ENCODE measurements at regions not wholly inside any gene's neighbourhood (a gene's known extent, or its start where the extent isn't known, plus 50 kb on each side); places are given as distances from the start of the nearest gene placed in this dataset.
"Not testable (repeated sequence)": the region's sequence is repeated elsewhere in the genome, so short reads cannot be mapped to it uniquely, and the experiment has no call there.

DNA sequence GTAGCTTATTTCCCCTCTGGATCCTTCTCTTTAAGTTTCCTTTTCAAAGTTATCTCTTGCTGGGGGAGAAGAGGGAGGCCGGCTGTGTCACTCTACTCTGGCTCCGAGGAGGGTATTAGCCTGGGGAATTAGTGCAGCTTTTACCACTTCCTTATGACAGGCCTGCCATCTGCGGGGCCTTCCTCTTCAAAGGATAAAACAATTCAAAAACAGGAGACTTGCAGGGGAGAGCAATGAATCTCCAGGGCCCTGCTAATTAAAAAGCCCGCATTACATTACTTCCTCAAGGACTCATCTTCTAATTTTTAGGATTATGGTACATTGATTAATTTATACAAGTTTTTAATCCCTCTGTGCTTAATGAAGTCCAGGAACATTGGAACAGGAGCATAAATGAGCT lies 190.9 kb upstream of the CDH5 start:
- DNase-seq (ENCODE audit: low spot score): peak; percentile 28

DNA sequence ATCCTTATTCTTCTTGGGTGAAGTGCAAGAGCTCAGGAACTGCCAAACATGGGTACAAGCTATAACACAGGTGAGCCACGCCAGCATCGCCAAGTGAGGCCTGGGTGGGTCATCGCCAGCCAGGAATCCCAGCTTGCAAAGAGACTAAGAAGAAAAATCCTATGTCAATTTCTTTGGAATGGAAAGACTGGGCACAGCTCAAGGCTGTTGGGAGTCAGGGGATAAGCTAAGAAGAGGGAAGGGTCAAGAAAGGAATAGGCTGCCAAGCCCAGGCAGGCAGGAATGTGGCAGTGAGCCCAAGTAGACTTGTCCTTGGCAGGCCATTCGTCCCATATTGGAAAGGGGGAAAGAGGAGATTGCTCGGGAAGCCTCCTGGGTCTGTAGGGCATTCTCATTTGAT lies 191.4 kb upstream of the CDH5 start:
- DNase-seq (ENCODE audit: low spot score): no peak

DNA sequence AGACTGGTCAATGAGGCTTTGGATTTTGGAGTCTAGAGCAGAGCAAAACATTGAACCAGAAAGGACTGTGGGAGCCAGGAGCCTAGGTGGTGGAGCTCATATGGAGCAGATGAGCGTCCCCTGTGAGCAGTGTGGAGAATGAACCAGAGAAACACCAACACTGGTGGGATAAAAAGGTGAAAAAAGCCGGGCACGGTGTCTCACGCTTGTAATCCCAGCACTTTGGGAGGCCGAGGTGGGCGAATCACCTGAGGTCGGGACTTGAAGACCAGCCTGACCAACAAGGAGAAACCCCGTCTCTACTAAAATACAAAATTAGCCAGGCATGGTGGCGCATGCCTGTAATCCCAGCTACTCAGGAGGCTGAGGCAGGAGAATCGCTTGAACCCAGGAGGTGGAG lies 192.7 kb upstream of the CDH5 start:
- not testable (repeated sequence) for DNase-seq (ENCODE audit: low spot score)

DNA sequence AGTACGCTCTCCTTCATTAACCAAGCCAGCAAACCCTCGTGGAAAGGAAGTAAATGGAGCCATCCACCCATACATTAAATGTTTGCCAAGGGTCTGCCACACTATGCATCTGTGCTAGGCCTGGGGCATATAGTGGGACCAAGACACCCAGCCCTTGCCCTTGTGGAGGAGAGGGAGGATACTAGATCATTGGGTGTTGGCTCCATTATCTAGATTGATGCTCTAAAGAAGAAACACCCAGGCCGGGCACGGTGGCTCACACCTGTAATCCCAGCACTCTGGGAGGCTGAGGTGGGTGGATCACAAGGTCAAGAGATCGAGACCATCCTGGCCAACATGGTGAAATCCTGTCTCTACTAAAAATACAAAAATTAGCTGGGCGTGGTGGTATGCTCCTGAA lies 193.3 kb upstream of the CDH5 start:
- DNase-seq (ENCODE audit: low spot score): not testable (repeated sequence)

DNA sequence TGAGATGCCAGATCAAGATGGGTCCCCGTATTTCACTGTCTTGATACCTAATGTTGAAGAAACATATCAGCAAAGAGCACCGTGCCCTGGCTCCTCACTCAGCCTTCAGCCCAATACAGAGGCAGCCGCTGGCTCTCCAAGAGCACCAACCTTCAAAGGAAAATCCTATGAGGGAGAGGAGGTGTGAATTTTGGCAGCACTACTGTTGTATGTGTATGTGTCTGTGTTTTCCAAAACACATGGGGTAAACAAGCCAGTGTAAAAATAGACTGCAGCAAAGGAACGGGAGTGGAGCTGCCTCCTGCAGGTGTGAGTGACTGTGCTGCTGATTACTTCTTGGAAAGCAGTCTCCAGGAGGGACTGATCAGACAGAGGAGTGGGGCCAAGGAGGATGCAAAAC lies 194.0 kb upstream of the CDH5 start:
- no peak for DNase-seq (ENCODE audit: low spot score)

DNA sequence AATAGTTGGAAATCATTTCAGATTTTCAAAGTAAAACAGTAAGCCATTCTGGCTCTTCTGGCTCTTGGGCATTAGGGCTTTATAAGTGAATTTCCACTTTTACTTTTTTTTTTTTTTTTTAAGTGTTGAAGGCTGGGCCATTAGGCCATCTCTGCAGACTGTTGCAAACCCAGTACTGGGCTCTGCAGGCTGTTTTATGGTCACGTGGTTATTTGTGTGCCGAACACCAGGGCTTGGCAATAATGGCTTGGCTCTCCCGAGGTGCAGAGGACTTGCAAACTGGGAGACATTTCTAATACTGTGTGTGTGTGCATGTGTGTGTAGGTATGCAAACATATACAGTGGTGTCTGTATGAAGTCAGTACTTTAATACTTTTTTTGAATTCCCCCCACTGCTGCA lies 194.9 kb upstream of the CDH5 start:
- DNase-seq (ENCODE audit: low spot score): no peak

DNA sequence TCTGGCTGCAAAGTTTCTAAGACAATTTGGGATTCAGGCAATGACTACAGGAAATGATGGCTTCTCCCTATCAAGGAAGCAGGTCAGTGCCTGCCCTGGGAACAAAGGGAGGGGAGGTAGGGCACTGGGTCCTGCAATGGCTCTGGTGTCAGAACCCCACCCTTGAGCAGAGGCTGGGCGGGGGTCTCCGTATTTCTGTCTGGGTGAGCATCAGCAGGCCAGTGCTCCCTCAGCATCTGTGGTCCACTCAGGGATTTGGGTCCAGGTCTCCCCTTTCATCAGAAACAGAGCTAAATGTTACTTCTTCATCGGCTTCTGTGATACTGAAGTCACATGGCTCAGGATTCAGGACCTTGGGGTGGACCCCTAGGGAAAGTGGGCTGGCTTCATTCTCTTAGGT lies 195.5 kb upstream of the CDH5 start:
- DNase-seq (ENCODE audit: low spot score): no peak

DNA sequence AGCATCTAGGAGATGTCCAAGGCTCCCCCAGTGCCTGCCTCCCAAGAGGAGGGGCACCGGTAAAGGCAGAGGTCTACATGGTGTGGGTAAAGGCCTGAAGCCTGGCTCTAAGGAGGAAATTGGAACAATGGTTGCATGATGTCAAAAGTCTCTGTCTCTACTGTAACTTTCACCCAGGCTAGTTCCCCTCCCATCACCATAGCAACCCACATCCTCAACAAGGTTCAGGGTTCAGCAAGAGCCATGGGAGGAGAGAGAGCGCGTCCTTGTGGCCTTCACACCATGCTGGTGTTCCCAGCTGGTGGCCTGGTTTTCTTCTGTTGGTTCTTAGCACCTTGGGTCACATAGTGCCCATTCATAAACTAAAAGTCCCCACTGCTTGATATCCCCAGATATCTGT lies 196.7 kb upstream of the CDH5 start:
- no peak for DNase-seq (ENCODE audit: low spot score)

DNA sequence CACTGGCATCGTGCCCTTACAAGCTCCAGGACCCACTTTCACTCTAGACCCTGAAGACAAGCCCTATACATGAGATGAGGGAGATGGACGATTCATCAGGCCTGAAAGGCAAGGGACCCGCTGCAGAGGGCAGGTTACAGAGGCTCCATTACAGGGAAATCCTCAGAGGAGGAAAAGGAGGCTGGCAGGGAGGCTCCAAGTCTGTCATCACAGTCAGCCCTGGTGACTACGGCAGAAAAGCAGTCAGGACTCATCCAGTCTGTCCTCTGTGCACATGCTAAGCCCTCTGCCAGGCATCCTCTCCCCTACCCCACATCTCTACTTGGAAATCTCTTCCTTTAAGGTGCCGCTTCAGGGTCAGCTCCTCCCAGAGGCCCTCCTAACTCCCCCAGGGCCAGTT lies 197.7 kb upstream of the CDH5 start:
- no peak for DNase-seq (ENCODE audit: low spot score)

DNA sequence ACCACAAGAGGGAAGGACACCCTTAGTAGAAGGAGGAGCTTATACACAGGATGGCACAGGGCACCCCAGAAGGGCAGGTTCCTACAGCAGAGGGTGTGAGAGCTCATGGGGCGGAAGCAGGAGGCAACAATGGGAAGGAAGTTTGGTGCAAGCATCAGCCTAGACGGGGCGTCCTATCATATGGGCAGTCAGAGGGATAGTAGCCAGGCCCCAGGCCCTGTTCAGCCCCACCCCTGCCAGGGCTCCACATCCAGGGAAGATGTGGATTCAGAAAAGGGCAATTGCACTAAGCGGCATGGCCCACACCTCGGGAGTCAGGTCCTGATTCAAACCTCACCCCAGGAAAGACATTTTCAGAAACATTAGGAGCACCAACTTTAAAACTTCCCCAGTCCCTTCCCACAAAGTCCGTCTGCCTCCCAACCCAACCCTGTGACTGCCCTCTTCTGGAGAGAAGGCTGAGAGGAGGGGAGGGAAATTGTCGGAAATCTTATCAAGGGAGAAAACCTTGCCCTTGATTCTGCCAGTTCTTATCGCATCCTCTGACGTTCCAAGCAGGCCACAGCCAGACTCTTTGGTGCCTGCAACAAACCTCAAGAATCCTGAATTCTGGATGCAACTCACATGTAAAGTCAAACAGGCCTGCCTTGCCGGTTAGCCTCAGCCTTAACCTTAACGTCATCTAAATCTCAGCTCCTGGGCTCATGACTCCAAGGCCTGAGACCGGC lies 198.8 kb upstream of the CDH5 start:
- DNase-seq (ENCODE audit: low spot score): peak; percentile 94

DNA sequence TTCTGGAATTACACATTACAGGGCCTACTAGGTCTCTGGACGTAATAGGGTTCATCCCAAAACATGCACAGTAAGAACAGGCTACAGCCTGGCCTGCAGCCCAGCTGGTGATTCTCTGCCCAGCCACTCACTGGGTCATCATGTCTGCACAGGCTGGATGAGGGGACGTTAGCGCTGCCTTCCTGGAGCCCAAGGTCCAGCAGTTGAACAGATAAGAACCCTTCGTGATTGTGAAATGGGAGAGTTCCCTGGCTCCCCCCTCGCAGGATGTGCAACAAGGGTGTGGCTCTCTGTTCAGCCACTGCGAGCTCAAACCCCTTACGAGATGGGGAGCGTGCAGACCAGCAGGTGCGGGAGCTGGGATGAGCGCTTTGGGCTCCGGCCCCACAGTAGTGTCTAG lies 200.0 kb upstream of the CDH5 start:
- no peak for DNase-seq (ENCODE audit: low spot score)

DNA sequence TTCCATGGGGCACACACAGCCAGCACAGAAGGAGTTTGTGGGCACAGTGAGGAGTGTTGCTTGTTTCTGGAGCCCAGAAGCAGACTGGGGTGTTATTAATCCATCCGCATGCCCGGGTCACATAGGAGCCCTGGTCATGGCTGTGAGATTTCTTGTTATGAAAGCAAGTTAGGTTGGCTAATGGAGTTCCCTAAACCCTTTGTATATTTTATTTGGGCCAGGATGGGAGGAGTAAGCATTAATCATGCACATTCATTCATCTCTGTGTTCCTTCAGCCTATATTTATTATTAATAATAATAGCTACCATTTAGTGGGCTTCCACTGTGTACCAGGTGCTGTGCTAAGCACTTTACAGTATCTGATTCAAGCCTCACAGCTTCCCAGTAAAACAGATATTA lies 200.6 kb upstream of the CDH5 start:
- no peak for DNase-seq (ENCODE audit: low spot score)

DNA sequence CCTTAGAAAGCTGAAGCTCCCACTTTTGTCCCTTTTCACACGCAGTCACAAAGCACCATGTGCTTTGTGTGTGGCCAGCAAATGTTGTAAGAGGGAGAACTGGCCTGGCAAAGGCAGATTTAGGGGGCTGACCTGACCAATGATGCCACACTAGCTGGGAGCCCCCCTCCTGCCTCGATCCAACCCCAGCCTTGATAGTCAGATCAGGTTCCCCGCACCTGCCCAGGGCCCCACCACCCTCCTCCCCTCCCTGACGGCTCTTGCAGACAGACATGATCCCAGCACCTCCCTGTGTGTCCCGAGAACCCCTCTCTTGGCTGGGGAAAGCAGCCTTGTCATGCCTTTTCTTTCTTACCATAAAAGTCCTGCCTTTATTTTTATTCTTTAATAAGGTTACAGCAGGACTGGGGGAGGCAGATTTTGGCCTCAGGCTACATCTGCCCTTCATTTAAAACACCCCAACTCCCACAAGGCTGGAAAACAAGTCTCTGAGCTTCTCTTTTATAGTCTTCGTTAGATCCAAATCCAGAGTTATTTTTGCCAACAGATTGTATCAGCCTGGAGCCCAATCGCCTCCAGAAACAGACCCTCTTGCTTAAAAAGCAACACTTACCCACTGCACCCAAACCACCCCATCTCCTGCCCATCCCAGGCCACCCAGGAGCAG lies 201.8 kb upstream of the CDH5 start:
- no peak for DNase-seq (ENCODE audit: low spot score)

DNA sequence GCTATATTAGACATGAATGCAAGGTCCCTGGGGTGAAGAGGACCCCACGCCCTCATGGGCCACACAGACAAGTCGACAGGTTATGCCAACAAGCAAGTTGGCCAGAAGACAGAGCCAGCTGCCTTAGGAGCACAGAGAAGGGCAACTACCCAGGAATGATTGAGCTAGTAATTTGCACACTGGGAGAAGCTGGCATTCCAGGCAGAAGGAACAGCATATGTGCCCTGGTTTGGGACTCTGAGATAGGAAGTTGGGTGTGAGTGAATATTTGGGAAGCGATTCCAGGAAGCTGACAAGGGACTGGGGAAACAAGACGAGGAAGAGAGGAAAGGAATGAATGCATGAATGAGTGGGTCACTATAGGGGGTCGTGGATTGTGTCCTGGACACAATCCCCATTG lies 203.7 kb upstream of the CDH5 start:
- no peak for DNase-seq (ENCODE audit: low spot score)

DNA sequence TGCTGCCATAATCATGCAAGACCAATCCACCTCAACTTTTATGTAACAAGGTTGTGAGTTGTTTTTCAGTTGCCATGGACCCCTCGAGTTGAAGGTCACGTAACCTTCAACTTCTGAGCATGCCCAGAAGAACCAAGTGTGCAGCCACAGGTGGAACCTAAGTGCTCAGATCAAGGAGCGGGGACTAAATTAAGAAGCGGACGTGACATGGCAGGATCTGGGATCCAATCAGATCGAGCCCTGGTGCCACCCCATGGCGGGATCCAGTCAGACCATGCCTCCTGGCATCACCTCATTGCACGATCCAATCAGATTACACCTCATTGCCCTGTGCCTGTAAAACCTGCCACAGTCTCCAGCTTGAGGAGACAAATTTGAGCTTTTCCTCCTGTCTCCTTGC lies 204.5 kb upstream of the CDH5 start:
- no peak for DNase-seq (ENCODE audit: low spot score)

DNA sequence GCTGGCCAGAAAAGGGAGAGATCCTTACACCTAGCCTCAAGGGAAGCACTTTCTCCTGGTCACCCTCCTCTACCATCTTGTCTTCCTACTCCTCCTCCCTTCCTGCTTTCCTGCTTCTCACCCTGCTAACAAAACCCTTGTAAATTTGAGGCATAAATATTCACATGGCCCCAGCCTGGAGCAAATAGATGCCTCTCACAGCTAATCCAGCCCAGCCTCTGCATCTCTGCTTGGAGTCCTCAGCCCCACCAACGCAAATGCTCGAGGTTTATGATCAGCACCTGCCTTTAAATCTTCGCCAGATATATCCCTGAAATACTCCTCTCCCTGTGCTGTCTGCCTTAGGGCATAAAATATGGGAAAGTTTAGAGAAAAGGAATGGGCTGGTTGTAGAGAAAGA lies 205.2 kb upstream of the CDH5 start:
- no peak for DNase-seq (ENCODE audit: low spot score)

DNA sequence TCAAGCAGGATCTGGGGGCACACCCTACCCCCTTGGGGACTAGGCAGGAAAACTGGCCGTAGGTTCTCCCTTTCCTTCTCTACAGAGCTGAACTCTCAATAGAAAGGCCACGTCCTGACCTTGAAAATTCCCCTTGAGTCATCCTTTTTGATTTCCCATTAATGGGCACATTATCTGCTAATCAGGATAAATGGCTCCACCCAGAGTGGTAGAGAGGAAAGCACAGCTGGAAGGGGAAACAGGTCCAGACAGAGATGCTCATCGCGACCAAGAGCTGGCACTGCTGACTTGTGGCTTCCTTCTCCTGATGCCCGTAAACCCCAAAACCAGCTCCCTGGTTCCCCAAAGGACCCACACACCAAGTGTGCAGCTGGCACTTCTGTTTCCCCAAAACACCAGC lies 206.5 kb upstream of the CDH5 start:
- DNase-seq (ENCODE audit: low spot score): no peak

DNA sequence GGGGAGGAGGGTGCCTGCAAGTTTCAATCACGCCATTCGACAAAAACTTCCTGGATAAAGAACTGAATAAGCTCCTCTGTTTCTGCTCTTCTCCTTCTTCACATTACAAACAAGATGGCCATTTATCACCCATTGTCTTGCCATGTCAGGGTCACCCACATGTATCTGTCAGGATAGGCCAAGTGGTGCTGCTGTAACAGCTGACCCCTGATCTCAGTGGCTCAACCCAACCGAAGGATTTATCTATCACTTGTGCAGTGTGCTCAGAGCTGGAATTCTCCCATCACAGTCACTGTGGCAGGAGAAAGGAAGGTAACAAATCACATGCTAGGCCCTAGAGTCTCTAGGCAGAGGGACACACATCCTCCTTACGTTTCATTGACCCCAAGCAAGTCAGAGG lies 210.0 kb upstream of the CDH5 start:
- no peak for DNase-seq (ENCODE audit: low spot score)

DNA sequence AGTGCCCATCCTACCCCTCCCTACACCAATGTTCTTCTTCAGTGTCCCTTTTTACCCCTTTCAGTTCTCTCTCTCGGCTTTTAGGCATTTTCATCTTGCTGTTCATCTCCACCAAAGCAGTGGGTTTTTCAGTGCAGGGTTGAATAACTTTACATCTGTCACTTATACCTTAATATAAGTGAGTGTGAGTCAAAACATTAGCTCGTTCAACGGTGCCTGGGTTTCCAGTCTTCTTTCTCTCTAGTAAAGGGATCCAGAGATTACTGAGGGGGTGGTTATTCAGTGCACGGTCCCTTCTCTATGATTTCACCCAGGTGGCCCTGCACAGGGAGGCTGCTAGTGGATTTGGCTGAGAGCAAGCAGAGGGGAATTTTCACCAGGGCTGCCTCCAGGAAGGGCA lies 210.6 kb upstream of the CDH5 start:
- DNase-seq (ENCODE audit: low spot score): no peak

DNA sequence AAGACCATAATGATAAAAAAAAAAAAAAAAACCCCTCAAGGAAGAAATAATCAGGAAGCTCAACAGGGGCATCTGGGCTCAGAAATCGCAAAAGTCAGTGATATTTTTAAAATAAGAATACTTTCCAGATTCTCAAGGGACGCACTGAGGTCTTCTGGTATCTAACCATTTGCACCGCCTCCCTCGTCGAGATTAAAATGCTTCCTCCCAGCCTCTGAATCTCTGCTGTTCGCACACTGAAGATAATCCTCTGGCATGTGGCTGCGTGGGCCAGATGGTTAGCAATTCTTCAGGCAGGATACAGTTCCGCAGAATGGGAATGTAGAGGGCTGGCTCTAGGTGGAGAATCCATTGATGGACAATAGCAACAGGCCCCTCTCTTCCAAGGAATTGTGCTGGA lies 211.7 kb upstream of the CDH5 start:
- peak; percentile 89 for DNase-seq (ENCODE audit: low spot score)

DNA sequence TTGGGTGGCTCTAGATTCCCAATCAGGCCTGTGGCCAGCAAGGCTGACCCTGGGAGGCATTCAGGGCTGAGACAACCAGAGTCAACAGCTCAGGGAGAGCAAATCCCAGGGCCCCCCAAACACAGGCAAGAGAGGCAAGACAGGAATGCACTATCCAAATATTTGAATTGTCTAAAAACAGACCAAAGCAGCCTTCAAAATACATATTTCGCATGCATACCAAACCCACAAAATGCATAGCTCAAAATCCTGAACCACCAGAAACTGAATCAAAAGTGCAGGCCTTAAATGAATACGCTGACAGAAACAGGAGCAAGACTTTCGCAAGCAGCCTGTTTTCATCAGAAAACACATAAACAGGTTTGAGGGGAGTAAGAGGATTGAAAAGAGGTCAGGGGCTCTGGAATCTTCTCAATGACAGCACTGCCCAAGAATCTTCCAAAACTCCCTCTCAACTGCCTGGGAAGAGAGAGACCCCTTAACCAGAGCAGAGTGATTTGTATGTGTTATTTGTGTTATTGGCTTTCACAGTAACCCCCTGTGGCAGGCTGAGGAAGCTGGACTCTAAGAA lies 213.6 kb upstream of the CDH5 start:
- peak; percentile 85 for DNase-seq (ENCODE audit: low spot score)

DNA sequence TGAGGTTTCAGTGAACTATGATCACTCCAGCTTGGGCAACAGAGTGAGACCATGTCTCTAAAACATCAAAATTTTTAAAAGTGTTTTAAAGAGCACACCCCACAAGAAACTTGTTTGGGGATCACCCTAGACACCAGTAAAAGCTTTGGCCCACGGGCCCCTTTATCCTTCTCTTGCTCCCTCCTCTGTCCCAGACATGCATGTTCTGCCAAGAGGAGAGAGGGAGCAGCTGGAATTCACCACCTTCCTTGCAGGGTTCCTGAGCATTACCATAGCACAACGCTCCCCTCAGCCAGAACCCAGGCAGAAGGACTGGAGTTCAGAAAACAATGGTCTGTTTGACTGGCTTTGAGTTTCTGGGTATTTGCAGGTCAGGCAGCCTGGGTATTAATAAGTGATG lies 214.3 kb upstream of the CDH5 start:
- no peak for DNase-seq (ENCODE audit: low spot score)

DNA sequence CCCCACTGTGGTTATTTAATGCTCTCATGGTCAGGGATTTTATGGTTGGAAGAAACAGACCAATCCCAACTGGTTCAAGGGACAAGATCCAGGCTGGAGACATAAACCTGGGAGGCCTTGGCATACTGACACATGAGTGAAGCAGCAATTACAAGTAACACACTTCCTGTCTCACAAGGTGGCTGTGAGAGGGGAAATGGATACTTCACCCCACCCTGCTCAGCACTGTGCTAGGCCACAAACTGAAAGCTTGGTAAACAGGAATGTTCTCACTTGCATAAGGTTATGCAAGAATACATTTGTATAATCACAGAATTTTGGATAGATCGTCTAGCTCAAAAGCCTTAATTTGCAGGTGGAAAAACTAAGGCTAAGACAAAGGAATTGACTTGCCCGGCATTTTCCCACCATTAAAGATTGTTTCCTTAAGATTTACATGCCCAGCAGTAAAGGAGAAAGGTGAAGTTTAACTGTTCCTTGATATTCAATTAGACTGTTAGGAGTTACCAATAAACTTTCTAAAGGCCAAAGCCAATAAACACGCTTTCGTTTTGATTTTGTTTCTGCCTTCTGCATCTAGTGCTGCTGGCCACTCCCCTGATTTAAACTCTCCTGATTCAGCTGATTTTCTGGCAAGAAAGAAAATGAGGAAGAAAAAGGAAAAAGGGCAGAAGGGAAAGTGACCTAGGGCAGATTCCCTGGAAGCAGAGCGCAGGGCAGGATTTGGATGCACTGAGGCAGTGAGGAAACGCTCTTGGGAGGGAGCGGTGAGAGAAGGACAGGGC lies 215.6 kb upstream of the CDH5 start:
- no peak for DNase-seq (ENCODE audit: low spot score)

Data from umbilical cord (tissue), 1 donor.